GM21825 (cell line): ENCODE measurements at regions not wholly inside any gene's neighbourhood (a gene's known extent, or its start where the extent isn't known, plus 50 kb on each side); places are given as distances from the start of the nearest gene placed in this dataset.
"Not testable (repeated sequence)": the region's sequence is repeated elsewhere in the genome, so short reads cannot be mapped to it uniquely, and the experiment has no call there.

Experiments
- ATAC-seq: cut with Tn5 transposase; IDR thresholded peaks from one replicate; pipeline ENCODE4 v1.9.1; 2021; ENCODE audit warnings: mild to moderate bottlenecking, moderate library complexity; ENCODE audit not compliant: unreplicated experiment

DNA sequence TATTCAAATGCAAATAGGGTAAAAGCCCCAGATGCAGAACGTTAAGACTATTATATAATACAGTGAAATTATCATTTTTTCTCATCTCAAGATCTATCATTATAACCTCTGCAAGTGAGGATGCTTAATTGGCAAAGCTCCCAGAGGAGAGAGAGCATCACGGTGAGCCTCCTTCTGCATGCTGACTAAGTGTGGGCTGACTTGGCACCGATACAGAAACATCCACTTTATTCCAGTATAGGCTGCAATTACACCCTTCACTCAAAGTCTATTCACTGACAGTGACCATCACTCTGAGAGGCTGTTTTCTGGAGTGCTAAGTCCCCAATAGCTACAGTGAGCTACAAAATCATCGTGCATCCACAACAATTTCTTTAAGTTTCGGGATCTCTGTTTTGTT is 171.1 kb upstream of the NBPF9 start:
- ATAC-seq = not testable (repeated sequence)

DNA sequence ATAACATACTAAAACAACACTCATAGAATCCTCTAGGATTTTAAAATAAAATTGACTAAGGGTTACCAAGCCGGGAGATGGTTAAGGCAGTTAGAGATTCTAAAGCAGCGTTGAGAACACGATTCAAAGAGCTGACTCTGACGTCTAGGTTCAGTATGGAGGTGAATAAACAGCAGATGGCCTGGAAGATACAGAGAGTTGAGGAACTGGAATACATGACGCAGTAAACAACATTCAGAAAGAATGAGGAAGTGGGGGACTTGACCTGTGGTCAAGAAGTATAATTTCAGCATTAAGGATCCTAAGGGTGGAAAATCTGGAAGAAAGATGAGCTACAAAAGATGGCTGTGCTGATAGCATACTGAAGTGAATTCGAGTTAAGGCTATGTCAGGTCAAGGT is 172.5 kb upstream of the NBPF9 start:
- not testable (repeated sequence) for ATAC-seq

DNA sequence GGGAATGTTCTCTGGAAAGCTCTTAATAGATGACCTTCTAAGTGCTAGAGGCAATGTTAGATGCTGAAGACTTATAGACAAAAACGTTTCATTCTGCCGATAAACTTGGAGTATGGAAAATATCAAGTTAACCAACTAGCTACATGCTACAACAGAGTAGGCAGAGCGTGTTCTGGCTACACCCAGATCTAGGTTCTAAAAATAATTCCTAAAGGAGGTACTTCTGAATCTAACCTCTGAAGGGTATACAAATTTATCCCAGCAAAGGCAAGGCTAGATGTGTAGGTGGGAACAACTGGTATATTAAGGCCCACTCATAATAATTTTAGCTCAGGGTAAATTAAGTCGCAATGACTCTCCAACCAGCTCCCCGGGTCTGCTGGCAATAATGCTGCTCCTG is 173.1 kb upstream of the NBPF9 start:
- ATAC-seq = not testable (repeated sequence)

DNA sequence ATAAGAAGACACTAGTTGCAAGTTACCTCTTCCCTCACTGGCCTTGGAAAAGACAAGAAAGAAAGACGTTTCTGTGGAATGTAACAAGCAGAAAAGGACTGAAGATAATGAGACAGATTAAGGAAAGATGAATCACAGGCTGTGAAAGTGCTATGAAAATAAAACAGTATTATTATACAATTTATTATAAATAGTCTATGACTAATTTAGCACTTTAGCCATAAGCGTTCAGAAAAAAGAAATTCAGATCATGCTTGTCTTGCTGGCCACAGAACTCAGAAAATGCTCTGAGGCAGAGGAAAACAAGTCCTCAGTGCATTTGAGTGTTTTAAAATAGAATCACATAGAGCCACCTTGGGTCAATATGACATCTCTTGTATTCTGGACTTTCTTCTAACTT is 174.8 kb upstream of the NBPF9 start:
- ATAC-seq = not testable (repeated sequence)

DNA sequence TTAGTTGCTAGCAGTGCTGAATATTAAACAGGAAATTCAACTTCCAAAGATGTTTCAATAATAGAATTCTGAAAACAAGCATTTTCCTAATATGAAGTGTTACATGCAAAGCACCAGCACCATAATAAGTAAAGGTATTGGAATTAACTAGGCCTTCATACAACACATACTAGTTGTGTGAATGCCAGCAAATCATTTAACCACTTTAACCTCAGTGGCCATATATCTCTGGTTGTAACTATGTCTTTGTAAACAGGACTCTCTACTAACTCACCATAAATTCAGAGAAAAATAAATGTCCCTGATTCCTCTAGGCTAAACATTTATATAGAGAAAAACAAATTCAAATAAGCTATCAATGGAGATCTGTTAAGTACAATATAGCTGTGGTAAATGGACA is 175.7 kb upstream of the NBPF9 start:
- not testable (repeated sequence) for ATAC-seq

DNA sequence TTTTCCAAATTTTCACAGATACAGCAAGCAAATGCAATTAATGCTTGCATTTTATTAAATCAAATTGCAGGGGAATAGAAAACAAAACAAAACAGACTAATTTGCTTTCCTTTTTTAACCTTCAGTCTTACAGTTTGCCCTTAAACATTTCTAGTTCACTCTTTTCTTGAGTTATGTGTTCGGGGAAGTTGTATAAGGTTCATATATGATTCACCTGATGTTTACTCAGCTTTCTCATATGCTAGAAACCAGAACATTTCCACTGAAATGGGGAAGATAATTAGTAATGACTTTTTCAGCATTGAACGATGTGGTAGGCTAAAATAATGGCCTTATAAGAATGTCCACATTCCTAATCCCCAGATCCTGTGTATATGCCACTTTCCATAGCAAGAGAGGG is 176.2 kb upstream of the NBPF9 start:
- ATAC-seq = not testable (repeated sequence)

DNA sequence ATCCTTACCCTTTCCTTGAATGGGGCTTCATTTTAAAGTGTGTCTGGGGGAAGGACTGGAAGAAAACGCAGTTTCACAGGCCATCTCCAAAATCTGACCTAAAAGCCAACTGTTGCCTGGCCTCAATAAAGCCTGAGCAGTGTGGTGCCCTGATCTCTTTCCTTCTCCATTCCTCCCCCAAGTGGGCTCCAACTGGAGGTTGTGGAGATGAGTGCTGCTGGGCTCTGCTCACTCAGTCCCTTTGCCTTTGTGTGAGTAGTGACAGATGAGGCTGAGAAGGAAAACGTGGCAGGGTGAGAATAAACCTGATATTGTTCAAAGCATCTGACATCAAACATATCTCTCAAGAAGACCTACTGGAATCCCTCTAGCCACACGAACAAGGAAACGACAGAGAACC is 181.4 kb upstream of the NBPF9 start:
- not testable (repeated sequence) for ATAC-seq

DNA sequence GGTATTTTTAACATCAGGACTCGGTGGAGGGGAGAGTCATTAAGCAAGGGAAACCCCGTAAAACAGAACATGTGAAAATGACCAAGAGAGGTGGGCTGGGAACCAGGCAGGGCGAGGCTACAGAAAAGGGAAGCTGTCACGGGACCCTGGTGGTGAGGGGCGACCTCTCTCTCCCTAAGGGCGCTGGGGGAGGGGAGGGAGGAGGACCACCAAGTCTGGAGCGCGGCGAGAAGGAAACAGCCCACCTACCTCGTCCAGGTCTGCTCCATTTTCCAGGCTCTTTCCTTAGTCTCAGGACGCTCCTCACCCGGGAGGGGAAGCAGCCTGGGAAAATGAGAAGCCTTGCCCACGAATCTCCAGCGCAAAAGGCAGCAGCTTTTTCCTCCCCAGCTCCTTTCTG is 181.9 kb upstream of the NBPF9 start:
- ATAC-seq = not testable (repeated sequence)

DNA sequence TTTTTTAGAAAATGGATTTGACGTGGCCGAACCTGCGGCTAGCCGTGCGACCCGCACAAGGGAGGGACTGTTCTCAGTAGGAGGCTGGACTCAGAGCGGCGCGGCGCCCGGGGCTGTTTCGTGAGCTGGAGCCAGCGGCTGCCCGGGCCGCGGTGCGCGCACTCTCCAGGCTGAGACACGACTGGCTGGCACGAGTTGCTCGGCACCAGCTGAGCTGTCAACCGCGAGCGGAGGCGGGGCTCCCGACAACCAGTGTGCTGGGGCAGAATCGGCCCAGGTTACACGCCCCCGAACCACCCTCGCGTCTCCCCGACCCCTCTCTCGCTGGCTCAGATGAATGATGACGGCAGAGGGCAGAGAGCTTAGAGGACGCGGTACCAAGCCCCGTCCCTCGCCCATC is 182.3 kb upstream of the NBPF9 start:
- ATAC-seq = not testable (repeated sequence)

DNA sequence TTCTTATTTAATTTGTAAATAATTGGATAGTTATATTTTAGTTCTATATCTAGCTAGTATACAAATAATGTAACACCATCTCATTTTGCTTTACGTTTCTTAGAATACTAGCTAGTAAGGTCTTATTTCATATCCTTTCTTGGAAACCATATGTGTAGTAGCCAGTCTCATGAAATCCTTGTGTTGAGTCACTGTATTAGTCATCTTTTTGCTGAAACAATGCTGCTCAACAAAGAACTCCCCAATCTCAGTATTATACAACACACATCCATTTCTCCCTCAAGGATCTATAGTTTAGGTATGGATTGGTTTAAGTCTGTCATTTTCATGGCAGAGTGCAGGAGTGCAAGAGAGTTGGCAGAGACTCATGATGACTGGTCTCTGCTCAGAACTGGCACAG is 185.2 kb upstream of the NBPF9 start:
- not testable (repeated sequence) for ATAC-seq

DNA sequence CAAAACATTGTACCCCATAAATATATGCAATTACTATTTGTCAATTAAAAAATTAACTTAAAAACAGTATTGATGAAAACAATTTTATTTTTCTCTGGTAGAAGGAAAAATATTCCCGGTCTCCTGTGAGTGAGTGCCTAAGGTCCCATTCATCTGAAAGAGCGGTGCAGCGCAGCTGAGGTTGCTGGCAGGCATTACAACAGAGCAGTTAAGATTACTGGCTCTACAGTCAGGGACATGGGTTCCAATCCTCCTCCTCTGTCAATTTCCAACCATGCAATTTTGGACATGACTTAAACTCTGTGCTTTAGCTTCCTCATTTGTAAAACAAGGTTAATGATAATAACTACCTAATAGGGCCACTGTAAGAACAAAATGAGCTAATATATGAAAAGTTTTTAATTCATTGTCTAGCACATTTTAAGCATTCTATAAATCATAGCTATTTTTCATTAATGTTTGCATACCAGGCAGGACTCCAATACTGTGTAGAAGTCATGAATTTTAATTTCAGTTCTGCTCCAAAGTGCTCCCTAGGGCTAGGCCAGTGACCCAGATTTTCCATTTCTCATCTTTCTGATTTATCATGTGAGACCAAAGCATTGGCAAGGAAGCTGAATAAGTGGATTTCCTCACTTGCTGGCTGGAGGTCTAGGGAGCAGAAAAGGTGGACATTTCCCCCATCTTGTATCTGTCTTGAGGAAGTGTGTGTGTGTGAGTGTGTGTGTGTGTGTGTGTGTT is 174.2 kb upstream of the NBPF19 start:
- not testable (repeated sequence) for ATAC-seq

DNA sequence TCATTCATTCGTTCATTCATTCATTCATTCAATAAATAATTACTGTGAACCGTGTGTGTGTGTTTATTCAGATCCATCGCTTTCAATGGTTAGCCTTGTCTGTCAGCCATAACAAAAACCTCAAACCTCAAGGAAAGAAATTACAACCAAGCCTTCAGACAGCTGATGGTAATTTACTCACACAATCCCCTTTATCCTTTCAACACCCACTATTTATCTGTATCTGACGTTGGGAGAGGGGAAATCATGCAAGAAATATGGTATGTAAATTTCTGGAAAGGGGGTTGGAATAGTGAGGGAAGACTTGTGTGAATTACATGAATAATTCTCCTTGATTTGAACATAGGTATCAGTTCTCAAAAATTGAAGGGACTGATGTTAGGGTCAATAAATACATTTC is 173.6 kb upstream of the NBPF19 start:
- ATAC-seq = not testable (repeated sequence)

DNA sequence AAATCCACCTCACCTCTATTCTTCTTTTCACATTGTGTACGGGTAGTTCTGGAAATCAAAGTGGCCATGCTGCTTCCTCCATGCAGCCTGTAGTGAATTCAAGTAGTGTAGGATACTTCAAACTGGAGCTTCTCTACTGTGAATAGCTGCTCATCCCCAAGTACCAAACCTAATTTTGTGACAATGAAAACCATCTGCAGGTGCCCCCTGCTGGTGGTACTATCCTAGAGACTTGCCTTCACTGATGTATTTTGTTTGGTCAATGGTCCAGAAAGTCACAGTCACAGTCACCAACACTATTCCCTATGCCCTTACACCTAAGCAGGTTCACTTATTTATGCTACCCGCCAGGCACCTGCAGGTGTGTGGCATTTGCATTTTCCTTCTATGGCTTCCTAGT is 170.0 kb upstream of the NBPF19 start:
- ATAC-seq = not testable (repeated sequence)

DNA sequence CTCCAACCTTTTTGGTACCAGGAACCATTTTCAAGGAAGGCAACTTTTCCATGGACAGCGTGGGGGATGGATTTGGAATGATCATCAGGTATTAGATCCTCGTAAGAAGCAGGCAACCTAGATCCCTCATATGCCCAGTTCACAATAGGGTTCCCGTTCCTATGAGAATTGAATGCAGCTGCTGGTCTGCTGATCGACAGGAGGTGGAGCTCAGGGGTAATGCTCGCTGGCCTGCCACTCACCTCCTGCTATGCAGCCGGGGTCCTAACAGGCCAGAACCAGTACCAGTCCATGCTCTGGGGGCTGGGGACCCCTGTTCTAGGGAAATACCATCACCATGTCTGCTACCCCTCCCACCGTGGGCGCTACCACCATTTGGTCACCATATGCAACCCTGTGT is 167.2 kb upstream of the NBPF19 start:
- ATAC-seq = not testable (repeated sequence)

DNA sequence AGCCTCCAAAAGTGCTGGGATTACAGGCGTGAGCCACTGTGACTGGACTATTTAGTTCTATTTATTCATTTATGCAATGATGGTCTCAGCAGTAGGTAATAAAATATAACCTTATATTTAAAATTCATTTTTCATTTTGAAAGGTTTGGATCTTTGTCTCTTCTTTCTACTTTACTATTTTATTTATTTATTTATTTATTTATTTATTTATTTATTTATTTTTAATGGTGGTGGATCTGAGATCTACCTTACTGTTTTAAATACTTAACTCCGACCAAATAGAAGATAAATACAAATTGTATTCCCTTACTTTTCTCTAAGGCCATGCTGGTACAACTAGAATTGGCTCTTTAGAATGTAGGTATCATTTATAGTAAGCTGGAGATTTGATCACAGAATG is 159.9 kb upstream of the NBPF19 start:
- not testable (repeated sequence) for ATAC-seq

DNA sequence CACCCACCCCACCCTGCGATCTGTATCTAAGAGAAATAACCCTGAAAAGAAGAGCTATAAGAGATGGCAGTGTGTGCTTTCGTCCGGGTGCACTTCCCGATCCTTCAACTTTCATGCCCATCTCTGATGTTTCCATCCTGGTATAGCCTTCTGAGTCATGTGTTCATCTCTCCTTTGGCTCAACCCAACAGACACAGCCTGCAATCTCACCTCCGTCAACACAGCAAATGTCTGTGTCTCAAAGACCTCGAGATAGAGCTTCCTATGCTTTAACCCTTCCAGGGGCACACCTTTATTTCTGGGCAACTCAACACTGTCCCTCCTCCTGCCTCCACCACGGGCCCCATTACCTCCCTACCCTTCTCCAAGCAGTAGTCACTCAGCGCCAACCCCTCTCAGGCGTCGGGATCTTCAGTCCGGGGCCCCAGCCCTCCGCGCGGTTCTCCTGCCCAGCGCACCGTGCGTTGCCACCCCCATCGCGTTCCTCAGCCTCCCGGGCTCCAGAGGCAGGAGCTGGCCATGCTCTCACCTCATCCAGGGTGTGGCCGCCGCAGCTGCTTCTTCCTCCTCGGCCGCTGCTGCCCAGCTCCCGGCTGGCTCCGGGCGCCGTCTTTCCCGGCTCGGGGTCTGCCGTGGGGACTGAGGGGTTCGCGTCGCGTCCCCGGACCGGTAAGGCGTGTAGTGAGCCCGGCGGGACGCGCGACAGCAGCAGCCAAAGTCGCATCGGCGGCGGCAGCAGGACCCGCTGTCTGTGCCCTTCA is 153.7 kb upstream of the NBPF19 start:
- not testable (repeated sequence) for ATAC-seq

DNA sequence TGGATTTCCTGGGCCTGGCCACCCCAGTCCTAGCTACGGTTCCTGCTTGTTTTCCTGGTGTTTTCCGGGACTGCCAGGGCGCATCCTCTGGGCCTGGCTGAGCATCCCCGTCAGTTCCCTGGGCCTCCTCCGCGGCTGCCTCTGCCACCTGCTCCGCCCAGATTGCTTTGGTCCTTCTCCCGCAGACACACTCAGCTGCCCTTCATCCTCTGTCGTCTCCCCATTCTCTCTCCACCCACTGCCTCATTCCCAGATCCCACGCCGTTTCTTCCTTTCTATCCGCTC is 153.2 kb upstream of the NBPF19 start:
- not testable (repeated sequence) for ATAC-seq

DNA sequence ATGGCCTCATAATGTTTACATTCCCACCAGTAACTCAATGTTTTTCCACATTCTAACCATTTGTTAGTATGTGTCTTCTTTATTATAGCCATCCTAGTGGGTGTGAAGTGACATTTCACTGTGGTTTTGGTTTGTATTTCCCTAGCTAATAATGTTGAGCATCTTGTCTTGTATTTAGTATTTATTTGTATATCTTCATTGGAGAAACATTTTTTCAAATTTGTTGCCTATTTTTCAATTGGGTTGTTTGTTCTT is 144.8 kb upstream of the NBPF19 start:
- not testable (repeated sequence) for ATAC-seq

DNA sequence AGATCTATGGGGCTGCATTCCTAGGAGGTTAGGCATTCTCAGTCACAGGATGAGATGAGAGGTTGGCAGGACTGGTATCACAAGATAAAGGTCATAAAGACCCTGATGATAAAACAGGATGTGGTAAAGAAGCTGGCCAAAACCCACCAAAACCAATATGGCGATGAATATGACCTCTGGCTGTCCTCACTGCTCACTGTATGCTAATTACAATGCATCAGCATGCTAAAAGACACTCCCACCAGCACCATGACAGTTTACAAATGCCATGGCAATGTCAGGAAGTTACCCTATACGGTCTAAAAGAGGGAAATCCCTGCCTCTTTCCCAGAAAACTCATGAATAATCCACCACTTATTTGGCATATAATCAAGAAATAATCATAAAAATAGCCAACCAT is 138.8 kb upstream of the NBPF19 start:
- not testable (repeated sequence) for ATAC-seq

DNA sequence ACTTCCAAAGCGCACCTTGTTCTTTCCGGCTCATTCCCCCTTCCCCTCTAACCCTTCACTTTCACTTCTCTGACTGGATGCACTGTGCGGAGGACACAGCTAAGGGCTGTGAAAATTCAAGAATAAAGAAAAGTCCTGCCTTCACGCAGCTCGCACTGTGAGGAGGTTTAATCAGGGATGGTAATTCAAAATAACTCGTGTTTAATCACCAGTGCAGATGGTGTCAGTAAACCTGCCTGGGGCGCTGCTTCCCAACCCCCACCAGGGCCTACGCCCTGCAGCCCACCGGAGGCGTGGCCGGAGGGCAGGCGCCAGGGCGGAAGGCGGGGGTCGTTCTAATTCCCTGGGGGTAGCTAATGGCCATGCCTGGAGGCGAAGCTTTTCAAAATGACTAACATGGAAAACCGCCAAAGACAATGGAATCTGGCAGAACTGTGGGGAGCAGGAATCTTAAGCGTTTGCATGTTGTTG is 136.6 kb upstream of the NBPF19 start:
- not testable (repeated sequence) for ATAC-seq

DNA sequence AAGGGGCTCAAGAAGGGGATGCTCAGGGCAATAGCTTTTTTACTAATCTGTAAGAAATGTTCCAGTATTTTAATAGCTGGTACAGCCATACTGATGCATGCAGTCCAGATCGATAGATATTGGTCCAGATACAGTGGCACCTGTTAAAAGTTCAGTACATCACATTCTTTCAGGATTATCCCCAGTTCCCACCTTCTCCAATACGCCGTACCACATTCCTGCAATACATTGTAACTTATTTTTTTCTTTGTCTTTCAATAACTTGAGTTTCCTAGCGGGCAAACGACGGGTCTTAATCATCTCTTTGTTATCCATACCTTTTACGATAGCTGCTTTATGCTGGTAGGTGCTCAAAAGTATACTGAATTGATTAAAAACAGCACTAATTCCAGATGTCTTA is 136.1 kb upstream of the NBPF19 start:
- ATAC-seq = not testable (repeated sequence)

DNA sequence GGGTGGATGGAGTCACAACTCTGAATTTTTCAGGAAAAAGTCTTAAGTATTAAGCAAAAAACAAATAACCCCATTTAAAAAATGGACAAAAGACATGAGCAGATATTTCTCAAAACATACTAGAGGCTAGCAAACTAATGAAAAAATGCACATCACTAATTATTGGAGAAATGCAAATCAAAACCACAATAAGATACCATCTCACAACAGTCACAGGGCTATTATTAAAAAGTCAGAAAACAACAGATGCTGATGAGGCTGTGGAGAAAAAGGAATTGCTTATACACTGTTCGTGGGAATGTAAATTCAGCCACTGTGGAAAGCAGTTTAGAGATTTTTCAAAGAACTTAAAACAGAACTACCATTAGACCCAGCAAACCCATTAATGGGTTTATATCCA is 125.4 kb upstream of the NBPF19 start:
- ATAC-seq = not testable (repeated sequence)

DNA sequence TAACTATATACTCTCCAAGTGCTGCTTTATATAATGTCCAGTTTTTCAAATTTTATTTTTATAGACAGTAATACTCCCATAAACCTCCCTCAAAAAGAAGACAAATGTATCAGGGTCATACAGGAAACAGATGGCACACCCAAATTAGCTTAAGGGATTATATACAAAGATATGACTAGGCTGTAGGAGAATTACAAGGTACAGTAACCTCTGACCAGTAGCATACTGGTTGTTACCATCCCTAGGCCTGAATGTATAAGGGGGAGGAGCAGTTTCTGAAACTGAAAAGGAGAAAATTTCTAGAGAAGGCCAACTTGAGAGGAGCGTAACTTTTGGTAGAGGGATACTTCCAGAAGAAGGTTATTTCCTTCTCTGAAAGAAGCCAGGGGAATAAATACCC is 122.6 kb upstream of the NBPF19 start:
- not testable (repeated sequence) for ATAC-seq
